ENCODE measurements at regions not wholly inside any gene's neighbourhood (a gene's known extent, or its start where the extent isn't known, plus 50 kb on each side); places are given as distances from the start of the nearest gene placed in this dataset.

DNA sequence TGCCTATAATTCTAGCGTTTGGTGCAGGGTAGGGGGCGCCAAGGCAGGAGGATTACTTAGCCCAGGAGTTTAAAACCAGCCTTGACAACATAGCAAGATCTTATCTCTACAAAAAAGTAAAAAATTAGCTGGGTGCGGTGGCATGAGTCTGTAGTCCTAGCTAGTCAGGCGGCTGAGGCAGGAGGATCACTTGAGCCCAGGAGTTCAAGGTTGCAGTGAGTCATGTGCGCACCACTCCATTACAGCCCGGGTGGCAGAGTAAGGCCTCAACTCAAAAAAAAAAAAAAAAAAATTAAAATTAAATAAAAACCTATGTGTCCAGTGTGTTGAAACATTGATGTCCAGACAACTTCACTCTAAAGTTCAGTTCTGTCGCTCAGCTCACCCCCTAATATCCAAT is 78.2 kb upstream of the SOX2 start:
- TF ChIP-seq, protein P1, sequence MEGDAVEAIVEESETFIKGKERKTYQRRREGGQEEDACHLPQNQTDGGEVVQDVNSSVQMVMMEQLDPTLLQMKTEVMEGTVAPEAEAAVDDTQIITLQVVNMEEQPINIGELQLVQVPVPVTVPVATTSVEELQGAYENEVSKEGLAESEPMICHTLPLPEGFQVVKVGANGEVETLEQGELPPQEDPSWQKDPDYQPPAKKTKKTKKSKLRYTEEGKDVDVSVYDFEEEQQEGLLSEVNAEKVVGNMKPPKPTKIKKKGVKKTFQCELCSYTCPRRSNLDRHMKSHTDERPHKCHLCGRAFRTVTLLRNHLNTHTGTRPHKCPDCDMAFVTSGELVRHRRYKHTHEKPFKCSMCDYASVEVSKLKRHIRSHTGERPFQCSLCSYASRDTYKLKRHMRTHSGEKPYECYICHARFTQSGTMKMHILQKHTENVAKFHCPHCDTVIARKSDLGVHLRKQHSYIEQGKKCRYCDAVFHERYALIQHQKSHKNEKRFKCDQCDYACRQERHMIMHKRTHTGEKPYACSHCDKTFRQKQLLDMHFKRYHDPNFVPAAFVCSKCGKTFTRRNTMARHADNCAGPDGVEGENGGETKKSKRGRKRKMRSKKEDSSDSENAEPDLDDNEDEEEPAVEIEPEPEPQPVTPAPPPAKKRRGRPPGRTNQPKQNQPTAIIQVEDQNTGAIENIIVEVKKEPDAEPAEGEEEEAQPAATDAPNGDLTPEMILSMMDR (IDR thresholded peaks at IDR 0.05; ENCODE audit: low read depth, low read length, poor library complexity, severe bottlenecking), result no peak
- TF ChIP-seq EZH2phosphoT487 (IDR thresholded peaks at IDR 0.05; ENCODE audit: borderline replicate concordance, low read length), result no peak
